Tibial nerve (tissue), 4 donors: ENCODE measurements at regions not wholly inside any gene's neighbourhood (a gene's known extent, or its start where the extent isn't known, plus 50 kb on each side); places are given as distances from the start of the nearest gene placed in this dataset.
"Not testable (repeated sequence)": the region's sequence is repeated elsewhere in the genome, so short reads cannot be mapped to it uniquely, and the experiment has no call there.

Source experiments
- DNase-seq, 2 donors: peaks; one replicate each; pipeline ENCODE4 v3.0.0-alpha.2; 2019; ENCODE audit warnings: low spot score in 2 of 2
- H3K27ac ChIP-seq, 4 donors: fragments of 200-600 bp; sonication (generic) in 3 of 4; one replicate each; pipeline ENCODE4 v1.5.1; 2017 to 2019; ENCODE audit warnings: mild to moderate bottlenecking in 1 of 4
- H3K27me3 ChIP-seq, 2 donors: fragments of 200-600 bp; sonication (generic) in 1 of 2; one replicate each; pipeline versions ENCODE4 v1.5.1 to v1.6.0; 2017 to 2019
- H3K36me3 ChIP-seq, 3 donors: fragments of 200-600 bp; sonication (generic); one replicate each; pipeline ENCODE4 v1.5.1; 2018 to 2019
- H3K4me1 ChIP-seq, 4 donors: fragments of 200-600 bp; sonication (generic) in 3 of 4; one replicate each; pipeline ENCODE4 v1.5.1; 2017 to 2019
- H3K4me3 ChIP-seq, 4 donors: fragments of 200-600 bp; sonication (generic) in 3 of 4; one replicate each; pipeline ENCODE4 v1.5.1; 2017 to 2019; ENCODE audit warnings: mild to moderate bottlenecking in 1 of 4, moderate library complexity in 1 of 4
- H3K9me3 ChIP-seq, 4 donors: fragments of 200-600 bp; sonication (generic) in 3 of 4; one replicate each; pipeline ENCODE4 v1.5.1; 2017 to 2019
- EP300 ChIP-seq, 2 donors: sonication (generic); formaldehyde crosslinking; IDR thresholded peaks; one replicate each; pipeline ENCODE4 v1.6.1; 2017; ENCODE audit warnings: antibody characterized with exemption in 2 of 2, mild to moderate bottlenecking in 1 of 2
- POLR2A ChIP-seq, 2 donors: fragments of 450-650 bp; IDR thresholded peaks; one replicate each; pipeline ENCODE4 v1.6.1; 2017; ENCODE audit warnings: antibody characterized with exemption in 2 of 2, mild to moderate bottlenecking in 2 of 2, moderate library complexity in 2 of 2
- WGBS, 2 donors: methylation state at CpG; one replicate each; pipeline ENCODE4 v1.1.5; 2018; 5-methylcytosine and 5-hydroxymethylcytosine counted together
- TF ChIP-seq, protein P1 (sequence below), 5 experiments: fragments of 200-600 bp in 3 of 5; fragments of 450-650 bp in 2 of 5; sonication (generic) in 3 of 5; IDR thresholded peaks; one replicate each; pipeline ENCODE4 v1.5.1; 2016 to 2019; ENCODE audit warnings: antibody characterized with exemption in 5 of 5, mild to moderate bottlenecking in 3 of 5, moderate library complexity in 2 of 5

- WGBS, 2 donors, result 72 to 81% methylated on average over 4 of the region's 4 CpGs
- H3K4me1 ChIP-seq, result no peaks in the 10 kb centered on the region
- H3K9me3 ChIP-seq, result no peaks in the 10 kb centered on the region
- H3K4me3 ChIP-seq, result no peak overlapping the region
- DNase-seq, result no peak
- H3K27ac ChIP-seq, result no peak overlapping the region
- no peaks in the 10 kb centered on the region for H3K36me3 ChIP-seq
- no peaks in the 10 kb centered on the region for H3K27me3 ChIP-seq
- TF ChIP-seq, protein P1, sequence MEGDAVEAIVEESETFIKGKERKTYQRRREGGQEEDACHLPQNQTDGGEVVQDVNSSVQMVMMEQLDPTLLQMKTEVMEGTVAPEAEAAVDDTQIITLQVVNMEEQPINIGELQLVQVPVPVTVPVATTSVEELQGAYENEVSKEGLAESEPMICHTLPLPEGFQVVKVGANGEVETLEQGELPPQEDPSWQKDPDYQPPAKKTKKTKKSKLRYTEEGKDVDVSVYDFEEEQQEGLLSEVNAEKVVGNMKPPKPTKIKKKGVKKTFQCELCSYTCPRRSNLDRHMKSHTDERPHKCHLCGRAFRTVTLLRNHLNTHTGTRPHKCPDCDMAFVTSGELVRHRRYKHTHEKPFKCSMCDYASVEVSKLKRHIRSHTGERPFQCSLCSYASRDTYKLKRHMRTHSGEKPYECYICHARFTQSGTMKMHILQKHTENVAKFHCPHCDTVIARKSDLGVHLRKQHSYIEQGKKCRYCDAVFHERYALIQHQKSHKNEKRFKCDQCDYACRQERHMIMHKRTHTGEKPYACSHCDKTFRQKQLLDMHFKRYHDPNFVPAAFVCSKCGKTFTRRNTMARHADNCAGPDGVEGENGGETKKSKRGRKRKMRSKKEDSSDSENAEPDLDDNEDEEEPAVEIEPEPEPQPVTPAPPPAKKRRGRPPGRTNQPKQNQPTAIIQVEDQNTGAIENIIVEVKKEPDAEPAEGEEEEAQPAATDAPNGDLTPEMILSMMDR (IDR thresholded peaks at IDR 0.05), result no peak
- TF ChIP-seq POLR2A (IDR thresholded peaks at IDR 0.05) (no peak), EP300 (IDR thresholded peaks at IDR 0.05) (no peak)
These were observed 168.4 kb downstream of the ZIC4 start for GRCh38 chr3:147237991-147238390.

DNA sequence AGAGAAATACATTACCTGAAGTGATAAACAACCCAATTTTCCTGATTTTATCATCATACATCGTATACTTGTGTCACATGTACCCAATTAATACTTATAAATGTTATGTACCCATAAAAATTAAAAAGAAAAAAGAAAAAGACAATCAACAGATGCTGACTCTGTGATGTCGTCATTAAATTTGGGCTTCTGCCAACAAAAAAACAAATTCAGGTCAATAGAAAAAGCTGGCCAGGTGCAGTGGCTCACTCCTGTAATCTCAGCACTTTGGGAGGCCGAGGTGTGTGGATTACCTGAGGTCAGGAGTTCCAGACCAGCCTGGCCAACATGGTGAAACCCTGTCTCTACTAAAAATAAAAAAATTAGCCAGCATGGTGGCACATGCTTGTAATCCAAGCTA is 174.4 kb downstream of the ZIC4 start:
- not testable (repeated sequence) for H3K4me3 ChIP-seq, DNase-seq, H3K27me3 ChIP-seq, H3K36me3 ChIP-seq, H3K4me1 ChIP-seq, H3K9me3 ChIP-seq, H3K27ac ChIP-seq
- WGBS, 2 donors, result 66 to 82% methylated on average over 3 of the region's 3 CpGs

DNA sequence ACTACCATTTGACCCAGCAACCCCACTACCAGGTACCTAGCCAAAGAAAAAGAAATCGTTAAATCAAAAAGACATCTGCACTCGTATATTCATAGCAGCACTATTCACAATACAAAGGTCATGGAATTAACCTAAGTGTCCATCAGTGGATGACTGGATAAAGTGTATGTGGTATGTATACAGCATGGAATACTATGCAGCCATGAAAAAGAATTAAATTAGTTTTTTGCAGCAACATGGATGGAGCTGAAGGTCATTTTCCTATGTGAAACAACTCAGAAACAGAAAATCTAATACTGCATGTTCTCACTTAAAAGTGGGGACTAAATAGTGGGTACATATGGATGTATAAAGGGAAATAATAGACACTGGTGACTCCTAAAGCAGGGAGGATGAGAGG is 175.2 kb downstream of the ZIC4 start:
- DNase-seq, result no peak
- Histone ChIP-seq H3K9me3 (peaks cover 0 to 6% (median 0%) of the 10 kb centered on the region in 4 donors), H3K36me3 (no peaks in the 10 kb centered on the region), H3K4me1 (no peaks in the 10 kb centered on the region), H3K27me3 (no peaks in the 10 kb centered on the region), H3K4me3 (no peak overlapping the region), H3K27ac (no peak overlapping the region)
- TF ChIP-seq, protein P1 (IDR thresholded peaks at IDR 0.05), result no peak
- TF ChIP-seq POLR2A (IDR thresholded peaks at IDR 0.05), result no peak
- no peak for TF ChIP-seq EP300 (IDR thresholded peaks at IDR 0.05)
- 86 to 96% methylated on average over 2 of the region's 2 CpGs for WGBS, 2 donors

GRCh38 chr3:147222291-147222690 is 184.1 kb downstream of the ZIC4 start:
- no peak for DNase-seq
- Histone ChIP-seq H3K4me1 (no peaks in the 10 kb centered on the region), H3K4me3 (no peak overlapping the region), H3K27me3 (no peaks in the 10 kb centered on the region), H3K9me3 (no peaks in the 10 kb centered on the region), H3K36me3 (no peaks in the 10 kb centered on the region), H3K27ac (no peak overlapping the region)
- 88 to 90% methylated on average over 1 of the region's 1 CpG for WGBS, 2 donors
- no peak for TF ChIP-seq POLR2A (IDR thresholded peaks at IDR 0.05)
- TF ChIP-seq, protein P1 (IDR thresholded peaks at IDR 0.05), result no peak

DNA sequence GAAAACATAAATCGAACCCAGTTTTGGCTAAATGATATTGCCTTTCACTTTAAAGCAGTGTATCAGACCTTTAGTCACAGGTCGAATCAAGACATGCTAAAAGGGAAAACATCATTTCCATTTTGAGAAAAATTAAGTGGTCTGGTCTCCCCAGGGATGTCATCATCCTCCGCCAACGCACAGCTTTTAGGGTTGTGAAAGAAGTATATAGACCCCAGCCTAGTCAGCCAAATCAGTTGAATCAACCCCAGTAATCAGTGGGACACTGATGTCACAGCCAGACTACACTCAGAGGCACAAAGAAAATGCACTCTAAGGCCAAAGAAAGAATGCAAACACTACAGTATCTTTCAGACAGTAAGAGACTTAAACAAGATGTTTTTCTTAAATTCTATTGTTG is 187.4 kb downstream of the ZIC4 start:
- WGBS, 2 donors, result 31 to 35% methylated on average over 4 of the region's 4 CpGs
- no peaks in the 10 kb centered on the region for H3K9me3 ChIP-seq
- no peak overlapping the region for H3K27ac ChIP-seq
- H3K27me3 ChIP-seq, result no peaks in the 10 kb centered on the region
- TF ChIP-seq POLR2A (IDR thresholded peaks at IDR 0.05) (no peak), EP300 (IDR thresholded peaks at IDR 0.05) (no peak)
- TF ChIP-seq, protein P1 (IDR thresholded peaks at IDR 0.05), result no peak
- no peaks in the 10 kb centered on the region for H3K4me1 ChIP-seq
- no peaks in the 10 kb centered on the region for H3K36me3 ChIP-seq
- no peak overlapping the region for H3K4me3 ChIP-seq
- DNase-seq, result no peak

- no peak for DNase-seq
- Histone ChIP-seq H3K27me3 (no peaks in the 10 kb centered on the region), H3K36me3 (no peaks in the 10 kb centered on the region), H3K4me1 (no peaks in the 10 kb centered on the region), H3K9me3 (no peaks in the 10 kb centered on the region), H3K4me3 (no peak overlapping the region), H3K27ac (no peak overlapping the region)
- TF ChIP-seq EP300 (IDR thresholded peaks at IDR 0.05) (no peak), POLR2A (IDR thresholded peaks at IDR 0.05) (no peak)
- TF ChIP-seq, protein P1 (IDR thresholded peaks at IDR 0.05), result no peak
- 57 to 71% methylated on average over 1 of the region's 1 CpG for WGBS, 2 donors
These were observed 190.1 kb downstream of the ZIC4 start for GRCh38 chr3:147216143-147216673.
